NT2/D1 (cell line): ENCODE measurements at regions not wholly inside any gene's neighbourhood (a gene's known extent, or its start where the extent isn't known, plus 50 kb on each side); places are given as distances from the start of the nearest gene placed in this dataset.

ENCODE experiments used
- DNase-seq: peaks from one replicate; pipeline ENCODE4 v3.0.0-alpha.2; 2011; ENCODE audit warnings: low read depth, low spot score
- H3K27me3 ChIP-seq: 2 replicates; pipeline ENCODE4 v1.6.0; 2011; ENCODE audit warnings: mild to moderate bottlenecking; ENCODE audit not compliant: insufficient read length, insufficient read depth
- H3K36me3 ChIP-seq: 2 replicates; pipeline ENCODE4 v1.6.1; 2011; ENCODE audit warnings: mild to moderate bottlenecking, low read length, mixed read lengths; ENCODE audit not compliant: insufficient read depth, insufficient read length
- H3K4me1 ChIP-seq: 2 replicates; pipeline ENCODE4 v1.5.1; 2011; ENCODE audit not compliant: insufficient read depth, insufficient read length
- H3K4me3 ChIP-seq: 2 replicates; pipeline ENCODE4 v1.5.1; 2011; ENCODE audit warnings: low read depth; ENCODE audit not compliant: insufficient read length
- H3K9ac ChIP-seq: 2 replicates; pipeline ENCODE4 v1.6.0; 2011; ENCODE audit warnings: low read depth; ENCODE audit not compliant: insufficient read length
- H3K9me3 ChIP-seq: 2 replicates; pipeline ENCODE4 v1.5.1; 2011; ENCODE audit warnings: mild to moderate bottlenecking, low read length; ENCODE audit not compliant: insufficient read depth
- SUZ12 ChIP-seq: IDR thresholded peaks from 2 replicates; pipeline ENCODE4 v1.6.1; 2011; ENCODE audit not compliant: insufficient read length, insufficient read depth; ENCODE audit errors: extremely low read depth
- YY1 ChIP-seq: IDR thresholded peaks from 2 replicates; pipeline ENCODE4 v1.6.1; 2011; ENCODE audit not compliant: insufficient read length, insufficient read depth
- ZNF274 ChIP-seq: IDR thresholded peaks from 2 replicates; pipeline ENCODE4 v1.6.1; 2011; ENCODE audit warnings: mild to moderate bottlenecking, low read depth, low read length

DNA sequence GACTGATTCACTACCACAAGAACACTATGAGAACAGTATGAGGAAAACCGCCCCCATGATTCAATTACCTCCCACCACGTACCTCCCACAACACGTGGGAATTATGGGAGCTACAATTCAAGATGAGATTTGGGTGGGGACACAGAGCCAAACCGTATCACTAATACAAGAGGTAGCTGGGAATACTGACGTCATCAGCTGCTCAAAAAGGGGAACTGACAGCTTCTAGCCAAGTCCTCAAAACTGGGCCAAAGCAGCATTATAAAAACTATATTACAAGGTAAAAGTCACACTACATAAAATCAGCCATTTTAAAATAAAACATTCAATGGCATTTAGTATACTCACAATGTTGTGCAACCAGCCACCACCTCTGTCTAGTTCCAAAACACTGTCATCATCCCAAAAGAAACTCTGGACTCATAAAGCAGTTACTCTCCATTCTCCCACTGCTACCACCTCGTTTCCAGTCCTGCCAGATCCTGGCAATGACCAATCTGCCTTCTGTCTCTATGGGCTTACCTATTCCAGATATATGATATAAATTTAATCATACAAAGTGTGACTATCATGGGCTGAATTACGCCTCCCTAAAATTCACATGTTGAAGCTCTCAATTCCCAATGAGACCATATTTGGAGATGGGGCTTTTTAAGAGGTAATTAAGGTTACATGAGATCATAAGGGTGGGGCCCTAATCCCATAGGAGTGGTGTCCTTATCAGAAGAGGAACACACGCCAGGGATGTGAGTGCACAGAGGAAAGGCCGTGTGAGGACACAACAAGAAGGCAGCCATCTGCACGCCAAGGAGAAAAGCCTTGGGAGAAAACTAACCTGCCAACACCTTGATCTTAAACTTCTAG lies 192.1 kb downstream of the SETD4 start:
- no peak overlapping the region for H3K4me3 ChIP-seq
- peaks cover 13% of the 10 kb centered on the region; the same call in 1 of the 2 replicates for H3K9me3 ChIP-seq
- H3K4me1 ChIP-seq, result no peaks in the 10 kb centered on the region
- H3K27me3 ChIP-seq, result no peaks in the 10 kb centered on the region
- TF ChIP-seq YY1 (no peak), ZNF274 (no peak), SUZ12 (no peak)
- H3K36me3 ChIP-seq, result no peaks in the 10 kb centered on the region
- H3K9ac ChIP-seq, result no peak overlapping the region
- DNase-seq, result no peak

DNA sequence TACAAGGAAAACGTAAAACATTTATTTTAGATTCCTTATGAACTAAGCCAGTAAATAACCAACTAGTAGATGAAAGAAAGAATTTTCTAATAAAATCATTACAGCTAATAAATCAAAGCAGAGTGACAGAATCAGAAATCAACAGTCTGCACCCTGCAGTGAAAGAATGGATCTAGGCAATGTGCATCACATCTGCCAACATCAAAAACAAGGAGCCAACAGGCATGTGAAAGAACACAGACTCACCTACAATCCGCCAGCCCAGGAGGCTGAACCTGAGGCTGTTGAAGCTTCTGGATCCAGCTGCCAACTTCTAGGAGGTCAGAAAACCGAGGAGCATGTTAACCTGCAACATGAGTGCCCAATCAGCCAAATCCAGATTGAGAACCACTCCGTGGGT lies 196.3 kb downstream of the SETD4 start:
- peaks cover 7% of the 10 kb centered on the region; the same call in 1 of the 2 replicates for H3K9me3 ChIP-seq
- no peaks in the 10 kb centered on the region for H3K4me1 ChIP-seq
- no peaks in the 10 kb centered on the region for H3K27me3 ChIP-seq
- no peaks in the 10 kb centered on the region for H3K36me3 ChIP-seq
- TF ChIP-seq YY1 (no peak), SUZ12 (no peak), ZNF274 (no peak)
- DNase-seq, result no peak
- no peak overlapping the region for H3K9ac ChIP-seq
- H3K4me3 ChIP-seq, result no peak overlapping the region

DNA sequence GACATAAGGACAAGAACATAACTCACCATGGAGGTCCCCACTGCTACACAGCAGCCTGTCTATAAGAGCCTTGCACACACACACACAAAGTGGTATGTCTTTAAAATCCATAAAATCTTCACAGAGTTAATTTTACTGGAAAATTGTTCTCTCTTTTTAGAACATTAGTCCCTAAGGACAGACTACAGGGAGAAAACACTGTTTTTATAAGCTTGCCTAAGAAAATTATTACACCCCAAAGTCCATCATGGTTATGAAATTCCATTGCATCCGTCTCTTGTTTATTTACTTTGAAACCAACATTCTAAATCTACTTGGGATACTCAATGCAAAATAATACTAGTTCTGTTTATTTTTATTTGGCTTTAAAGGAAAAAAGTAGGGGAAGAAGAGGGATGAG lies 197.4 kb downstream of the SETD4 start:
- no peak for TF ChIP-seq SUZ12
- TF ChIP-seq ZNF274, result no peak
- TF ChIP-seq YY1, result no peak

DNA sequence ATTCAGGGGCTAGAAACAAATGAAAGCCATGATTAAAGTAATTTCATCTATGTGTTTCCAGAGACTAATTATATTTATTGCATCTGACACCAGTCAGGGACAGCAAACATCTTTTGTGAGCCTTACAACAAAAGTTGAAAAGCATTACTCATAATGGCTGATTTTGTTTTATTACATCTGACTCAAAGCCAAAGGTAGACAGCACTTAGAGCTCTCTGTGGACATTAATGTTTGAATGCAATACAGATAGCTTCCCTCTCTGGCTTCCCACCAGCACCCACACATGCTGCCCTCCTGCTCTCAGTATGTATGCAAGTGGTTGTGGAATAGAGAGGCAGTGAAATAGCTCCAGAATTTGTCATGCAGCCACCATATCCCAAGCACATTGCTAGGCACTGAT lies 198.7 kb downstream of the SETD4 start:
- no peaks in the 10 kb centered on the region for H3K27me3 ChIP-seq
- H3K4me1 ChIP-seq, result no peaks in the 10 kb centered on the region
- no peak overlapping the region for H3K9ac ChIP-seq
- no peak for TF ChIP-seq YY1
- H3K4me3 ChIP-seq, result no peak overlapping the region
- DNase-seq, result no peak
- no peaks in the 10 kb centered on the region for H3K9me3 ChIP-seq
- no peaks in the 10 kb centered on the region for H3K36me3 ChIP-seq

More for the DNA sequence above, 197.4 kb downstream of the SETD4 start:
- Histone ChIP-seq H3K36me3 (no peaks in the 10 kb centered on the region), H3K4me3 (no peak overlapping the region), H3K9me3 (no peaks in the 10 kb centered on the region), H3K4me1 (no peaks in the 10 kb centered on the region), H3K9ac (no peak overlapping the region), H3K27me3 (no peaks in the 10 kb centered on the region)
- no peak for DNase-seq

DNA sequence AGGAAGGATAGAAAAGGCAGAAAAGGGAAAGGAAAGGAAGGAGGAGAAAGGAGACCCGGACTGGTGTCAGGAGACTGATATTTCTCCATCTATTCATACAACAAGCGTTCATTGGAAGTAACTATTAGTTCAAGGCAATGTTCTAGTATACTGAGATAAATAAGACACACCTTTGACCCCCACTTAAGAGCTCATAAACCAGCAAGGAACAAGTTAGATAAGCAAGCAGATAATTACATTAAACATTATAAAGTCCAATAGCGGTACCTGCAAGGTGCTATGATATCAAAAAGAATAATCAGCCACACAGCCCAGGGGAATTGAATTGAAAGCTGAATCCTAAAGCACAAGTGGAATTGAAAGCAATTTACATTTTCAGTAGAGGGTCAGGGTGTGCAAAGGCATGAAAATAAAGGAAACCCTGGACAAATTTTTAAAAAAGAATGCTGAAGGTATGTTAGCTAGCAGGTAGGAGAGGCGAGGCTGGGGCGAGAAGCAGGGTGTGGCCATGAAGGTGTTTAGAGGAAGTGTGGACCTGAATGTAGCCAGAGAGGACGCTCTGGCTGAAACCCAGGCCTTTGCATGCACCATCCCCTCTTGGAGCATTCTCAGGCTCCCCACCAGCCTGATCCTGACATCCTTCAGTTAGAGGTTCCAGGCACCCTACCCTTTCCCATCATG lies 200.0 kb downstream of the SETD4 start:
- H3K4me1 ChIP-seq, result no peaks in the 10 kb centered on the region
- TF ChIP-seq ZNF274 (no peak), SUZ12 (no peak), YY1 (no peak)
- no peaks in the 10 kb centered on the region for H3K36me3 ChIP-seq
- no peak for DNase-seq
- H3K4me3 ChIP-seq, result no peak overlapping the region
- no peaks in the 10 kb centered on the region for H3K27me3 ChIP-seq
- no peaks in the 10 kb centered on the region for H3K9me3 ChIP-seq
- H3K9ac ChIP-seq, result no peak overlapping the region

DNA sequence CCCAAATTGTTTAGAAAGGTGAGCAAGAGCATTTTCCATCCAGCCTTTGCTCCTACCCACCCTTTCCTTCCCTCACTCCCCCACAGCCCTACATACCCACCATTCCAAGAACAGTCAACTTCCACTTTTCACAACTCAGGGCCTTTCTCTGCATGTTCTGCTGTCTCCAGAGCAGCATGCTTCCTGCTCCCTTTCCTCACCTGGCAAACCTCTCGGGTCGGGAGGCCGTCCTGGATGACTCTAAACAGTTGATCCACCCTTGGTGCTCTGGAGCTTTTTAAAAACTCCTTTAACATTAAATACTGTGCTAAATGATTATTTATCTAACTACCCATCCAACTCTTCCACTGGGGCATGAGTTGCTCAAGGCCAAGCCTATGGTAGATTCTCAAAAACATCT lies 200.6 kb downstream of the SETD4 start:
- TF ChIP-seq YY1 (no peak), ZNF274 (no peak)
- Histone ChIP-seq H3K9me3 (no peaks in the 10 kb centered on the region), H3K4me1 (no peaks in the 10 kb centered on the region), H3K9ac (no peak overlapping the region), H3K27me3 (no peaks in the 10 kb centered on the region), H3K4me3 (no peak overlapping the region), H3K36me3 (no peaks in the 10 kb centered on the region)
- no peak for DNase-seq

DNA sequence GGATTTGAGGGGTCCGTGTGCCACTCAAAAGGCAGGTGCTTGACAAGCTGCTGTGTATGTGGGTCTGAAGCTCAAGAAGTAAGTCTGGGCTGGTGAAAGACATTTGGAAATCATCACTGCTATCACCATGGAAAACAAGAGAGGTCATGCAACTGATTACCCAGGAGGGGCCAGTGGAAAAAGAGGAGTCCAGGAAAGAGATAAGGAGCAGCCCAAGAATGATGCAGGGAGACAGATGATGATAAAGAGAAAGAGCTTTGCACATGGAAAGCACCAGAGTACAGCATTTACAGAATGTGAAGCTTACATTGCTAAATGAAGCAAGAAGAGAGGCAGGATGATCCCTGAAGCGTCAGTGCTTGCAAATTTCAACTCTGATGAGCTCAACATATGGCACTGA lies 203.2 kb downstream of the SETD4 start:
- TF ChIP-seq YY1 (no peak), SUZ12 (no peak), ZNF274 (no peak)
- Histone ChIP-seq H3K4me1 (no peaks in the 10 kb centered on the region), H3K36me3 (no peaks in the 10 kb centered on the region), H3K27me3 (no peaks in the 10 kb centered on the region), H3K4me3 (no peak overlapping the region), H3K9me3 (no peaks in the 10 kb centered on the region), H3K9ac (no peak overlapping the region)
- DNase-seq, result no peak
